H54 (cell line): ENCODE measurements at regions not wholly inside any gene's neighbourhood (a gene's known extent, or its start where the extent isn't known, plus 50 kb on each side); places are given as distances from the start of the nearest gene placed in this dataset.
"Not testable (repeated sequence)": the region's sequence is repeated elsewhere in the genome, so short reads cannot be mapped to it uniquely, and the experiment has no call there.

Source experiments
- DNase-seq: peaks from one replicate; pipeline ENCODE4 v3.0.0; 2011; ENCODE audit warnings: low spot score, mixed read lengths; ENCODE audit not compliant: insufficient read length
- FAIRE-seq: peaks from 3 replicates; lab custom pipeline; 2011; peaks lifted over from hg19 to GRCh38; lab: Jason Lieb, UNC
- POLR2A ChIP-seq: IDR thresholded peaks from 2 replicates; pipeline ENCODE4 v1.6.1; 2011; ENCODE audit warnings: low read depth, mild to moderate bottlenecking, low read length

- DNase-seq (no peak), FAIRE-seq (no peak)
- TF ChIP-seq POLR2A: no peak
Observed at GRCh38 chr9:129561594-129562281, 59.2 kb downstream of the C9orf50 start.

GRCh38 chr9:129560881-129561306 is 60.0 kb downstream of the C9orf50 start:
- DNase-seq (no peak), FAIRE-seq (no peak)
- no peak for TF ChIP-seq POLR2A

GRCh38 chr9:129559506-129559881 is 61.4 kb downstream of the C9orf50 start:
- FAIRE-seq (no peak), DNase-seq (no peak)
- TF ChIP-seq POLR2A: no peak

GRCh38 chr9:129558551-129559505 is 62.1 kb downstream of the C9orf50 start:
- TF ChIP-seq POLR2A: no peak
- no peak for FAIRE-seq
- DNase-seq: no peak

GRCh38 chr9:129558063-129558550 is 62.8 kb downstream of the C9orf50 start:
- no peak for DNase-seq

GRCh38 chr9:129557192-129558036 is 63.5 kb downstream of the C9orf50 start:
- FAIRE-seq (peak; percentile 68), DNase-seq (peak; percentile 89)
- no peak for TF ChIP-seq POLR2A

More at GRCh38 chr9:129558063-129558550, 62.8 kb downstream of the C9orf50 start:
- TF ChIP-seq POLR2A: no peak
- no peak for FAIRE-seq

- no peak for TF ChIP-seq POLR2A
- DNase-seq (no peak), FAIRE-seq (no peak)
Observed at GRCh38 chr9:129556491-129557191, 64.3 kb downstream of the C9orf50 start.

- DNase-seq (no peak), FAIRE-seq (no peak)
- no peak for TF ChIP-seq POLR2A
Observed at GRCh38 chr9:129555512-129556215, 65.2 kb downstream of the C9orf50 start.

GRCh38 chr9:129554649-129555048 is 66.3 kb downstream of the C9orf50 start:
- no peak for TF ChIP-seq POLR2A
- FAIRE-seq: no peak
- DNase-seq: no peak

- FAIRE-seq (no peak), DNase-seq (no peak)
- TF ChIP-seq POLR2A: no peak
Observed at GRCh38 chr9:129553277-129553676, 67.6 kb downstream of the C9orf50 start.

- no peak for TF ChIP-seq POLR2A
- DNase-seq: no peak
- FAIRE-seq: no peak
Observed at GRCh38 chr9:129552064-129552463, 68.8 kb downstream of the C9orf50 start.

GRCh38 chr9:129551393-129551973 is 69.4 kb downstream of the C9orf50 start:
- DNase-seq (no peak), FAIRE-seq (no peak)

GRCh38 chr9:129550977-129551376 is 69.9 kb downstream of the C9orf50 start:
- DNase-seq, FAIRE-seq: not testable (repeated sequence)

More at GRCh38 chr9:129551393-129551973, 69.4 kb downstream of the C9orf50 start:
- TF ChIP-seq POLR2A: no peak
